ENCODE measurements at regions not wholly inside any gene's neighbourhood (a gene's known extent, or its start where the extent isn't known, plus 50 kb on each side); places are given as distances from the start of the nearest gene placed in this dataset.
"Not testable (repeated sequence)": the region's sequence is repeated elsewhere in the genome, so short reads cannot be mapped to it uniquely, and the experiment has no call there.

GRCh38 chr6:57984575-57984974 lies 667.1 kb downstream of the PRIM2 start:
- not testable (repeated sequence) for DNase-seq (ENCODE audit: low spot score)

- not testable (repeated sequence) for DNase-seq (ENCODE audit: low spot score)
Observed at GRCh38 chr6:57985734-57986133, 668.3 kb downstream of the PRIM2 start.

- not testable (repeated sequence) for DNase-seq (ENCODE audit: low spot score)
Observed at GRCh38 chr6:57986584-57986983, 669.2 kb downstream of the PRIM2 start.

- not testable (repeated sequence) for DNase-seq (ENCODE audit: low spot score)
Observed at GRCh38 chr6:57989520-57990080, 672.2 kb downstream of the PRIM2 start.

- not testable (repeated sequence) for DNase-seq (ENCODE audit: low spot score)
Observed at GRCh38 chr6:57998858-57999619, 681.6 kb downstream of the PRIM2 start.

- DNase-seq (ENCODE audit: low spot score), result not testable (repeated sequence)
Observed at GRCh38 chr6:58000233-58000632, 682.8 kb downstream of the PRIM2 start.

GRCh38 chr6:58003417-58004167 lies 686.2 kb downstream of the PRIM2 start:
- peak; percentile 26 for DNase-seq (ENCODE audit: low spot score)

GRCh38 chr6:58007334-58008000 lies 690.0 kb downstream of the PRIM2 start:
- DNase-seq (ENCODE audit: low spot score), result not testable (repeated sequence)

GRCh38 chr6:58008001-58008335 lies 690.5 kb downstream of the PRIM2 start:
- DNase-seq (ENCODE audit: low spot score), result not testable (repeated sequence)

- DNase-seq (ENCODE audit: low spot score), result not testable (repeated sequence)
Observed at GRCh38 chr6:58011954-58012600, 694.6 kb downstream of the PRIM2 start.

GRCh38 chr6:58016614-58017013 lies 699.2 kb downstream of the PRIM2 start:
- not testable (repeated sequence) for DNase-seq (ENCODE audit: low spot score)

- DNase-seq (ENCODE audit: low spot score), result not testable (repeated sequence)
Observed at GRCh38 chr6:58028188-58028587, 710.8 kb downstream of the PRIM2 start.

- not testable (repeated sequence) for DNase-seq (ENCODE audit: low spot score)
Observed at GRCh38 chr6:58038213-58038612, 720.8 kb downstream of the PRIM2 start.

GRCh38 chr6:58046584-58046983 lies 729.2 kb downstream of the PRIM2 start:
- not testable (repeated sequence) for DNase-seq (ENCODE audit: low spot score)

- DNase-seq (ENCODE audit: low spot score), result not testable (repeated sequence)
Observed at GRCh38 chr6:58047389-58047788, 730.0 kb downstream of the PRIM2 start.

- DNase-seq (ENCODE audit: low spot score), result not testable (repeated sequence)
Observed at GRCh38 chr6:58047865-58048264, 730.4 kb downstream of the PRIM2 start.

- not testable (repeated sequence) for DNase-seq (ENCODE audit: low spot score)
Observed at GRCh38 chr6:58055465-58056176, 738.2 kb downstream of the PRIM2 start.

GRCh38 chr6:58059701-58060100 lies 742.3 kb downstream of the PRIM2 start:
- not testable (repeated sequence) for DNase-seq (ENCODE audit: low spot score)

GRCh38 chr6:58063542-58063941 lies 746.1 kb downstream of the PRIM2 start:
- DNase-seq (ENCODE audit: low spot score), result not testable (repeated sequence)

- not testable (repeated sequence) for DNase-seq (ENCODE audit: low spot score)
Observed at GRCh38 chr6:58067867-58068548, 750.6 kb downstream of the PRIM2 start.
